Anterior cingulate cortex (tissue), 58 donors: ENCODE measurements at regions not wholly inside any gene's neighbourhood (a gene's known extent, or its start where the extent isn't known, plus 50 kb on each side); places are given as distances from the start of the nearest gene placed in this dataset.

Experiments used
- DNase-seq, 58 donors: peaks; one replicate each; lab custom pipeline; 2025; lab: John Stamatoyannopoulos, UW

DNA sequence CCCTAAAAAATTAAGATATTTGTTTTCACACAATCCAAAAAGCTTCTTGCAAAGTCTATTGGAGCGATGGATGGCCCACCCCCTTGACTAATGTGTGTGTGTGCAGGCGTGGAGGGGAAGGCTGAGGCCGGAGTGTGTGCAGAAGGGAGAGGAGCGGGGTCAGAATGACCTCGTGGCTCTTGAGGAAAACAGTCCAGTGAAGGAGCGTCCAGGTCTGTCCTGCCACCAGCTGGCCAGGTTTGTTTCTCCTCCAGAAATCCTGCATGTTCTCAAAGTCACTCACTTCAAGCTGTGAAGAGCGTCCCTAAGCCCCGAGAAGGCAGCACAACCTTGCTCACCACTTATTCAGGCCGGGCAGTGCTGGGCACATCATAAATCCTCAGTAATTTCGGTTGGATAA, 69.5 kb upstream of the SSX2IP start:
- no peak for DNase-seq

DNA sequence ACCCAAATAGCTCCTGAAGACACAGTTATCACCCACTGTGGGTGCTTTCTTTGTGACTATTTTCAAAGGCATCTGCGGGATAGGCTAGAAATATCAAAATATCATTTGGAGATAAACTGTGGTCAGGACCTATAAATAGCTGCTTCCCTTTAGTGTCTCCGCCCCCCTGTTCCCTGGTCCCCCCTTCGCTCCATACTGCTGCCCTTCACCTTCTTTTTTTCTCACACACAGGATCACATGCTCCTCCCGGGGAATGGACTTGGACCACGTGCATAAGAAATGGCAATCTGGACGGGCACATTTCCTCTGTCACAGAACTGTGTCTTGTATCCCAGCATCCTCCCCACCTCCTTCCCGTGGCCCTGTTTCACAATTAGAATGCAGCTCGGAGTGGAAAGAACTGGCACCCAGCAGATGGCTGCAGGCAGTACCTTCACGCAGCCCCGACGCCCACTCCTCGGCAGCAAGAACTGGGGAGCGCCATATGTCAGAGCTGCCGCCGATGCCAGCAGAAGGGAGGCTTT, 68.8 kb upstream of the SSX2IP start:
- peak in 53 of 58 donors; percentile 10 to 88 (median 52) for DNase-seq

DNA sequence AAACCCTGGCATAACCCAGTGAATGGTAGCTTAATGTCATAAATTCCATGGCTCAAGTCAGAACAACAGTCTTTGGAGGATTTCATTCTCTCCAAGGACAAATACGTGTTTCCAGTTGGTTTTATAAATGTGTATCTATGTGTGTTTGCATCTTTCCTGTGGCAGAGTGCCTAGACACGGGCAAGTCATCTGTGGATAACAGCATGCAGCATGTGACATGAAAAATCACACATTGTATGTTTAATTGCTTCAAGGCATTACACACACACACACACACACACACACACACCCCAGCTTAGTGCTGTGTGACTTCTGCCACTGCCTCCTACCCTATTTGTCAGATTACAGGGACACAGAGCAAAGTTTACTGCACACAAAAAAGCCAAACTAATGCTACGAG, 68.2 kb upstream of the SSX2IP start:
- no peak for DNase-seq

DNA sequence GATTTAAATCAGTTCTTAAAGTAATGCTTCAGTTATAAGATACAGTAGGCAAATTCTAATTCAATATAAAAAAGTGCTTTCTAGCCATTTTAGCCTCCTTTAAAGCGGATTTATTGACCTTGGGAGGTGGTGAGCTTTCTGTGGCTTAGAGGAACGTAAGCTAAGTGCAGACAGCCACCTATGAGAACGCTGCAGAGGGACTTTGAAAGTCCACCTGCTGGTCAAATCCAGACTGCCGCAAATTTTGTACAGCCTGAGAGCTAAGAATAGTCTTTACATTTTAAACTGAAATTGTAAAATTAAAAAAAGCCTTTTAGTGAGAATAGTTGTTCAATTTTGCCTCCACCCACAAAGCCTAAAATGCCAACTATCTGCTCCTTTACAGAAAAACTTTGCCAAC, 67.0 kb upstream of the SSX2IP start:
- no peak for DNase-seq

DNA sequence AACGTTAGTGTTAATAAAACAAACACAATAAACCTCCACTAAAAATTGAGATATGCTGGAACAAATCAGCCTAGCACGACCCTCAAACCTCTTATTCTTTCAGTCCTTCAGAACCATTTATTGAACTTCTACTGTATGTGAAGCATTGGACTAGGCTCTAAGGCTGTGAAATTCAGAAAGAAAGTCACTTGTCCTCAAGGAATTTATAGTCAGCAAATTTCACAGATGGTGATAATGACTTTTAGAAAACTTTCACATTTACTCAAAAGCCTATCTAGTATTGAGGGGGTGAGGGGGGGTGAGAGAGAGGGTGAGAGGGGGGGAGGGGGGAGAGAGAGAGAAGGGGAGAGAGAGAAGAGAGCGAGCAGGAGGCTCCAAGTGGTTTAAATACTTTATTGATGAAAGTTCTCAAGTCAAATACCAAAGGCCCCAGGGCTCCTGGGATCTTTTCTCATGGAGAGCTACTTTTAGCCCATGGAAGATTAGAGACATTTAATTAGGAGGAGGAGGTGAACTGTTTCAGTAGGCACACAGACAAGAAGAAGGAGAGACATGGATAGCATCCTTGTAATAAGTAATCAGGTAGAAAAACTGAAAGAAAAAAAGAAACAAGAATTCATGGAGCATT, 66.3 kb upstream of the SSX2IP start:
- no peak for DNase-seq

DNA sequence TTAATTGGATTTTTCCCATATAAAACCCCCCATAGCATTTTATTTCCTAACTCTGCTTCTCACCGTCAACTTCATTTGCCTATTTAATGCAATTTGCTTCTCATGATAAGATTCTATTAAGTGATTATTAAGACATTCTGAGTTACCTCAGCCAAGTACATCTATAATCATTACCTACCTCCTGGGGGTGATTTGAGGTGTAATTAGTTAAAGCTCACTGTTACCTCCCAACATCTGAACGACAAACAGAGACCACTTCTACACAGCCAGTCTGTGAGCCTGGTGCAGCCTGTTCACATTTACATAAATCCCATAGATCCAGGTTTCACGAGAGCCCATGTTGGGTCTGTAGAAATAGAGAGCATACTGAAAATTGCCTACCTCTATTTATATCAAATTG, 65.7 kb upstream of the SSX2IP start:
- DNase-seq: no peak

DNA sequence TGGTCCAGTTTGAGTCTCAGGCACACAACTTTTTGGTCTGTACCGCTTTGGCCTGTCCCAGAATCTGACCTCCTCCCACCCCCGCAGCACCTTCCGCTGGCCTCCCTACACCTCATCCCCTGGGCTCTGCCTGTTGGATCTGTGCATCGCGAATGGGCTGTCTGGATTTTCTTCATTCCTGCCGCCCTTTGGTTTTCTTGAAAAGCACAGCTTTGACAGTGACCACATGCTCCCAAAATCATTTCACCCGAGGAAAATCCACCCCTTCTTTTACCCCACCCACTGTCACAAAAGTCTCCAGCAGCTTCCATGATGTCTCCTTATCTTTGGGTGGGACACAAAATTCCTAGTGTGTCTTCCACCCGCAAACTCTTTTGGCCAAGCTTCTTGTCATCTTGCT, 65.0 kb upstream of the SSX2IP start:
- DNase-seq: no peak

DNA sequence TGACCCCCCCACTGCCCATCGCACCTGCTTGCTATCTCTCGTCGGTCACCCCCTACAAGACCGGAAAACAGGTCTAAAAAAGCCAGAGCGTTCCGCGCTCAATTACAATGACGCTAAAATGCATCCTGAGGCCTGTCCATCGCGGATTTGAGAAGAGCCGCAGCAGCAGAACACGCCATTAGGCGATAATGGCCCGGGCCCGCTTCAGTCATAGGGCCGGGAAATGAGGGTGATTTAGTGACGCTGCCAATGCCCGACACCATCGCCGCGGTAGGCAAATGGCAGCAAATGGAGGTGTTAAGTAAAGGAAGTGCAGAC, 64.1 kb upstream of the SSX2IP start:
- DNase-seq: peak in 1 of 58 donors; percentile 7

DNA sequence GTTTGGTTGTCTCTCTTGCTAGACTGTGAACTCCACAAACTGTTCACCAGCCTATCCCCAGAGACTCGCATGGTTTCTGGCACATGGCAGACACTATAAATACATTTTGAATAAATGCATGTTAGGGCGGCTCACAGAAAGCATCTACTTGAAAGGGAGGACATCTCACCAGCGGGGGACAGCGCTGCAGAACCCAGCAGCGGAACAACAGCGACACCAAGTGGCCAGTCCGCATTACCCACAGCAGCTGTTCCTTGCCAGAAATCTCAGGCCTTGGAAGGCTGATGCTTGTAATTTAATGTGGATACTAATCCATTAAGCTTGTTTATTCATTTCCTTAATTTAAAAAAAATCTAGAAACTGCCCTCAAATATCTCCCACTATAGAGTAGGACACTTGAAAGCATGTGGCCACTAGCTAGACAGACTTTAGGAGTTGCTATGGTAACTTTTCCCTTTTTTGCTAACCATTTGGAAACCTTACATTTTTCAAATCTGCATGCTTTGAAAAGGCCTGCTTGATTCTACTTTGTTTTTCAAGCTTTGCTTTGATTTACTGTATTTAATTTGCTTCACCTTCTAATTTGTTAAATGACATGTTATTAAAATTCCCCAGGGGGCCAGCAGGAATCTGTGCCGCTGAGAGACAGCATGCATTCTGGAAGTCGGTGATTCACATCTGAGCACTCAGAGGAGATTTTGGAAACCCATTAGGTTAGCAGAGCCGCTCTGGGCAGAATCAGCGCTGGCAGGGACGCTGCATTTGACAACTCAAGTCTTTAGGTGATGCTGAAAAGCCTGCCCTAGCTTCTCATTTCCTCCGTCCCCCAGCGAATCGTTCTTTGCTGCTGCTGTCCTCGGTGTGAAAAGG, 63.5 kb upstream of the SSX2IP start:
- peak in 55 of 58 donors; percentile 12 to 90 (median 68) for DNase-seq

DNA sequence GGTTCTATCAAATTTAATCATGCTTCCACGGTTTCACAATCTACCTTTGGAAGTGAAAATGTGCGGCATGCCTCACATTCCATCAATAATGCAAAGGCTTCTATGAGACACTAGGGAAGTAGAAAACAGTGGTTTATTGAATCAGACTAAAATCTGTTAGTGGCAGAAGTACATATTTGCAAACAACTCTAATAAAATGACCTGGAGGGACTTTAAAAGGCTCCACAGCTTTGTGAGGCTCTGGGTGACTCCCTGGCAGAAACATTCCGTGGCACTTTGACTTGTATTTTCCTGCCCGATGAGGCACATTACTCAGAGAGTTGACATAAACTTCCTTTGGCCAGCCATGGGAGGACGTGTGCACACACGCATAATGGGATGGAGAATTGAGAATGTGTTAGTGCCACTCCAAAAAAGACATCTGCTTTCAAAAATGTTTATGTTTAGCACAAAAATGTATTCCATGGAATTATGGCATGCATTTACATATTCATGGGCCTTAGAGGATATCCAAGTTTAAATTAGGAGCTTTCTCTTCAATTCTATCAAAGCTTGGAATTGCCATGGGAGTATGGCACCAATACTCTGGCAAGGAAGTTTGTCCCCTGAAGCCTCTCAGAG, 60.0 kb upstream of the SSX2IP start:
- no peak for DNase-seq

DNA sequence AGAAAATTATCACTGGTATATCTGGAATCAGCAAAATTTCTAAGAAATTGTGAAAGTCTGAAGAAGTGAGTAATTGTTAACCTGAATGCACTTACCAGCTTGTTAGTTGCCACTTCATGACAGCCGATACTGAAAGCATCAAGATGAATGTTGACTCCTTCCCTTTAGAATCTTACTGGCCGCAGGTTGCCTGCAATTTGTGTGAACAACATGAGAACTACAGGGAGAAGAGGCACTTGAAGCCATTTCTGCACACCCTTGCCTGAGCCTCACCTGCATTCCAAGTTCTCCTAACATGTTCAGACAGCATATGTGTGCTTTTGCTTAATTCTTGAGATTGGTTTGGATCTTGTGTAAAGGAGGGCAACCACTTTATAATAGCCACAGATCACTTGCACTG, 59.2 kb upstream of the SSX2IP start:
- DNase-seq: no peak

DNA sequence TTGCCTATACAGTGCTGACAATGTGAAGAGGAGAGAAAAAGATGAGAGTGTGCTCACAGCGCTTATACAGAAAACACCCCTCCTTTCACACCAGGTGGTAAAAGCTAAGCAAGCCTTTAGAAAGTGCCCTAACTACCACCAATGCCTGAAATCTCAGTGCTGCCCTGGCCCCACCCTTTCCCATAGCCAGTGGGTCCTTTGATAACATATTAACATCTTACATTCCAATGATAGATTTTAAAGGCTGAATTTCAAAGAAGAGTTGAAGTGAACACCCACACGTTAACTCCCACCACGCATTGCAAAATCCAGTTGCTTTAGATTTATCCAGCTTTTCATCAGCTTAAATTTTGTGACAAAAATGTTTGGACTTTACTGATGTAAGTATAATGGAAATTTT, 58.1 kb upstream of the SSX2IP start:
- no peak for DNase-seq

DNA sequence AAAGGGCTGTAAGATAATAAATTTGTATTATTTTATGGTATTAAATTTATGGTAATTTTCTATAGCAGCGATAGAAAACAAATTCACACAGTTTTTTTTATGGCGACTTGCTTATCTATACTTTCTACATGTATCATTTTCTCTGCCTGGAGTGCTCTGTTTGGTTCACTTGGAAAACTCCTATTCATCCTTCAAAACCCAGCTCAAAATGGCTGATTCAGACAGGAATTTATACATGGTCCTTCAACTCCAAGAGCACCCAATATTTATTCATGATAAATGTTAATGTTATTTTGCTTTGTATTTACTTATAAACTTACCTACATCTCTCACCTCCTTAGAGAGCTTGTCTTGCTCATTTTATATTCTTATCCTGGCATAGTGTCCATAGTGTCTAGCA, 55.6 kb upstream of the SSX2IP start:
- DNase-seq: no peak

DNA sequence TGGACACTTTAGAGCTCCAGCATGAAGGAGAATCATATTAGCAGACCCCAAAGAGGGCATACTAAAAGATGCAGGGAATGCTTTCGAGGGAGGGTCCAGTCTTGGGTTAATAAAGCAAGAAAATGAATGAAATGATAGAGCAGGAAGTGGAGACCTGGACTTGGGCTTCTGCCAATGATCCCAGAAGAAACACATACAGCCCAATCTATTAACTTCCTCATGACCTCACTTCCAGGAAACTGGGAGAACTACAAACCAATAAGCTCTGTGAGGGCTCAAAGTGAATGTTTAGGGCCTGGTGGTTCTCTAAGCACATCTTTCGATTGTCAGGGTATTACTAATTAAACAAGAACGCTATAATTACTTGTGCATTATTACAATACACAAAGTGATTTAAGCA, 53.6 kb upstream of the SSX2IP start:
- no peak for DNase-seq

DNA sequence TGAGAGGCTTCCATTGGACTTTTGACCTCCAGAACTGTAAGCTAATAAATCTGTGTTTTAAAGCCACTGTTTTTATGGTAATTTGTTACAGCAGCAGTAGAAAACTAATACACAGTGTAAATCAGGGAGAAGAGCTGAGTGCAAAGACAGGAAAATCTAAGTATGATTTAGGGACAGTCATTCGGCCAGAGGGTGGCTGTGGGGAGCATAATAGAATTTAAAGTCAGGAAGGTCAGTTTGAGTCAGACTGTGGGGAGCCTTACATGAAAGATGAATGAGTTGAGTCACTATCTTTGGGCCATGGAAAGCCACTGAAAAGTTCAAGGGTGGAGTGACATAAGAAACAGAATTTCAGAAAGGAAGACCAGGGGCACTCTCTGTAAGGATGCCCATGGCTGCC, 52.4 kb upstream of the SSX2IP start:
- no peak for DNase-seq

DNA sequence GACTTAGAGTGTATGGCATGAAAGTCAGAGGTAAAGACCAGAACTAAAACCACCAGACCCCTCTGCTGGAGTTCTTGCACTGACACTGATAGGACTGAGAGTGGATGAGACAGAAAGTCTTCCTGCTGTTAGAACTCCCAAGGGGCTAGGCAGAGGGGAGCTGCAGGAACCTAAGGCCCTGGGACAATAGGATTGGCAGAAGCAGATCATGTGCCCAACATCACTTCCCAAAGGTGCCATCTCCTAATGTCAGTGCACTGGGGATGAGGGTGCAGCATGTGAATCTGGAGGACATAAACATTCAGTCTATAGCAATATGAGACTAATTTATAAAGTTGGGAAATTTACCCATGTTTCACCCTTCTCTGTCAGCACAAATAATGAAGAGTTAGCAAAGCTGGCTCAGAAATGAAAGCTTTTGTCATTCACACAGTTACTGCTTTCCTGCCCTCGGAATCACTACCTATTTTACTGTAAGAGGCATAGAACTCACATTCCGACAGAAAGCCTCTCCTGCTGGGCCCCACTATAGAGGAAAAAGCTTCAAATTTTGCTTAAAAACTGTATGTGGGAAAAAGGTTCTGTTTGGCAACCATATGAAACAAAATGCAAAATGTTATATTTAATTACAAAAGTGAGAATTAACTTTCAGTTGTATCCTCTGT, 49.9 kb upstream of the SSX2IP start:
- DNase-seq: no peak
